ENCODE measurements at regions not wholly inside any gene's neighbourhood (a gene's known extent, or its start where the extent isn't known, plus 50 kb on each side); places are given as distances from the start of the nearest gene placed in this dataset.

DNA sequence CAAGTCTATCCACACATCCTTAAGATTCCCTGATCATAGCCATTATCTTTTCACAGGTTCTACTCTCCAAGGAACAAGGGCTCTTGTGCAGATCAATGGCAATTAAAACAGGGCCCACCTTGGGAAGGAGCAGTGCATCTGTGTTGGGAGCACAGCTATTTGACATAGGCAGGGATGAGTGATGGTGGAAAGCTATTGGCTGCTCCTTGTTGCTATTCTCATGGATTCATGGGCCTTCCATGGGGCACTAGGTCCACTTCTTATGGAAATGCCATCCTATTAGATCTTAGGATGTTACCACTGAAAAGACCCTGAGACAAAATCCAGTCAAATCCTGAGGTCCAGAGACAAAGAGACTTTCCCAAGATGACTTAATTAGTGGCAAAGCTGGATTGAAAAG lies 148.6 kb upstream of the MTNR1B start:
- H3K4me3 ChIP-seq (ENCODE audit: low read depth, low read length) = no peak overlapping the region
- no peak overlapping the region for H2AK5ac ChIP-seq (ENCODE audit: low read length)
- no peak overlapping the region for H4K8ac ChIP-seq (ENCODE audit: low read depth, low read length)
- no peaks in the 10 kb centered on the region for H3K4me1 ChIP-seq (ENCODE audit: control insufficient read depth in 1 of 2, insufficient read depth in 2 of 2, low read length in 2 of 2)
- no peaks in the 10 kb centered on the region for H3K9me3 ChIP-seq (ENCODE audit: insufficient read depth, low read depth, low read length)
- no peaks in the 10 kb centered on the region for H3K27me3 ChIP-seq (ENCODE audit: insufficient read depth, low read length)
- H3K79me1 ChIP-seq (ENCODE audit: low read length) = no peaks in the 10 kb centered on the region
- H4K12ac ChIP-seq (ENCODE audit: low read depth, low read length) = no peak overlapping the region
- no peak overlapping the region for H3K14ac ChIP-seq (ENCODE audit: low read length)
- H2BK5ac ChIP-seq (ENCODE audit: low read depth, low read length, poor library complexity) = no peak overlapping the region
- H3K4ac ChIP-seq (ENCODE audit: low read depth, low read length) = no peak overlapping the region
- H4K91ac ChIP-seq (ENCODE audit: low read depth, low read length) = no peak overlapping the region
- no peak overlapping the region for H2BK120ac ChIP-seq (ENCODE audit: insufficient read depth, low read length, poor library complexity)
- no peak overlapping the region for H3K9ac ChIP-seq (ENCODE audit: low read length)
- H3K36me3 ChIP-seq (ENCODE audit: control insufficient read depth in 1 of 2, insufficient read depth in 2 of 2, low read length in 2 of 2) = no peaks in the 10 kb centered on the region
- no peak overlapping the region for H3K27ac ChIP-seq (ENCODE audit: low read depth, low read length)
- no peak overlapping the region for H2AFZ ChIP-seq (ENCODE audit: insufficient read depth, low read length, poor library complexity)
- no peak for DNase-seq
- no peak overlapping the region for H3K23ac ChIP-seq (ENCODE audit: low read length)
- H2BK12ac ChIP-seq (ENCODE audit: low read length) = no peak overlapping the region
- no peak overlapping the region for H3K4me2 ChIP-seq (ENCODE audit: low read length)
- H3K18ac ChIP-seq (ENCODE audit: low read length) = no peak overlapping the region
- no peaks in the 10 kb centered on the region for H3K79me2 ChIP-seq (ENCODE audit: control insufficient read depth, insufficient read depth, low read length, poor library complexity)

- Histone ChIP-seq H2BK120ac (ENCODE audit: insufficient read depth, low read length, poor library complexity) (no peak overlapping the region), H3K9me3 (ENCODE audit: insufficient read depth, low read depth, low read length) (no peaks in the 10 kb centered on the region), H2AFZ (ENCODE audit: insufficient read depth, low read length, poor library complexity) (no peak overlapping the region), H4K12ac (ENCODE audit: low read depth, low read length) (no peak overlapping the region), H3K23ac (ENCODE audit: low read length) (no peak overlapping the region), H3K18ac (ENCODE audit: low read length) (no peak overlapping the region), H4K8ac (ENCODE audit: low read depth, low read length) (no peak overlapping the region), H3K27me3 (ENCODE audit: insufficient read depth, low read length) (no peaks in the 10 kb centered on the region), H3K4me1 (ENCODE audit: control insufficient read depth in 1 of 2, insufficient read depth in 2 of 2, low read length in 2 of 2) (no peaks in the 10 kb centered on the region), H3K4me3 (ENCODE audit: low read depth, low read length) (no peak overlapping the region), H3K79me2 (ENCODE audit: control insufficient read depth, insufficient read depth, low read length, poor library complexity) (no peaks in the 10 kb centered on the region), H2BK5ac (ENCODE audit: low read depth, low read length, poor library complexity) (no peak overlapping the region), H3K4ac (ENCODE audit: low read depth, low read length) (no peak overlapping the region), H3K27ac (ENCODE audit: low read depth, low read length) (no peak overlapping the region), H4K91ac (ENCODE audit: low read depth, low read length) (no peak overlapping the region), H2AK5ac (ENCODE audit: low read length) (no peak overlapping the region), H3K4me2 (ENCODE audit: low read length) (no peak overlapping the region), H3K79me1 (ENCODE audit: low read length) (no peaks in the 10 kb centered on the region), H2BK12ac (ENCODE audit: low read length) (no peak overlapping the region), H3K14ac (ENCODE audit: low read length) (no peak overlapping the region), H3K9ac (ENCODE audit: low read length) (no peak overlapping the region), H3K36me3 (ENCODE audit: control insufficient read depth in 1 of 2, insufficient read depth in 2 of 2, low read length in 2 of 2) (no peaks in the 10 kb centered on the region)
- WGBS (ENCODE audit: extremely low coverage, insufficient coverage, insufficient read length) = 100% methylated on average over 2 of the region's 3 CpGs
- no peak for DNase-seq
Observed at GRCh38 chr11:92822410-92822809, 147.0 kb upstream of the MTNR1B start.

GRCh38 chr11:92826136-92826535 lies 143.3 kb upstream of the MTNR1B start:
- DNase-seq = no peak
- no peak overlapping the region for H3K9ac ChIP-seq (ENCODE audit: low read length)
- no peaks in the 10 kb centered on the region for H3K27me3 ChIP-seq (ENCODE audit: insufficient read depth, low read length)
- no peak overlapping the region for H3K4ac ChIP-seq (ENCODE audit: low read depth, low read length)
- no peak overlapping the region for H4K12ac ChIP-seq (ENCODE audit: low read depth, low read length)
- H2BK5ac ChIP-seq (ENCODE audit: low read depth, low read length, poor library complexity) = no peak overlapping the region
- H3K79me2 ChIP-seq (ENCODE audit: control insufficient read depth, insufficient read depth, low read length, poor library complexity) = no peaks in the 10 kb centered on the region
- H3K36me3 ChIP-seq (ENCODE audit: control insufficient read depth in 1 of 2, insufficient read depth in 2 of 2, low read length in 2 of 2) = no peaks in the 10 kb centered on the region
- no CpG with 5 or more reads among the region's 1 CpG for WGBS (ENCODE audit: extremely low coverage, insufficient coverage, insufficient read length)
- H3K9me3 ChIP-seq (ENCODE audit: insufficient read depth, low read depth, low read length) = no peaks in the 10 kb centered on the region
- H3K27ac ChIP-seq (ENCODE audit: low read depth, low read length) = no peak overlapping the region
- no peaks in the 10 kb centered on the region for H3K79me1 ChIP-seq (ENCODE audit: low read length)
- no peak overlapping the region for H2BK12ac ChIP-seq (ENCODE audit: low read length)
- peaks cover 5% of the 10 kb centered on the region in 2 experiments for H3K4me1 ChIP-seq (ENCODE audit: control insufficient read depth in 1 of 2, insufficient read depth in 2 of 2, low read length in 2 of 2)
- H4K8ac ChIP-seq (ENCODE audit: low read depth, low read length) = no peak overlapping the region
- no peak overlapping the region for H2AK5ac ChIP-seq (ENCODE audit: low read length)
- H3K4me2 ChIP-seq (ENCODE audit: low read length) = no peak overlapping the region
- no peak overlapping the region for H2AFZ ChIP-seq (ENCODE audit: insufficient read depth, low read length, poor library complexity)
- no peak overlapping the region for H4K91ac ChIP-seq (ENCODE audit: low read depth, low read length)
- H3K4me3 ChIP-seq (ENCODE audit: low read depth, low read length) = no peak overlapping the region
- no peak overlapping the region for H3K18ac ChIP-seq (ENCODE audit: low read length)
- no peak overlapping the region for H3K14ac ChIP-seq (ENCODE audit: low read length)
- H3K23ac ChIP-seq (ENCODE audit: low read length) = no peak overlapping the region
- no peak overlapping the region for H2BK120ac ChIP-seq (ENCODE audit: insufficient read depth, low read length, poor library complexity)

DNA sequence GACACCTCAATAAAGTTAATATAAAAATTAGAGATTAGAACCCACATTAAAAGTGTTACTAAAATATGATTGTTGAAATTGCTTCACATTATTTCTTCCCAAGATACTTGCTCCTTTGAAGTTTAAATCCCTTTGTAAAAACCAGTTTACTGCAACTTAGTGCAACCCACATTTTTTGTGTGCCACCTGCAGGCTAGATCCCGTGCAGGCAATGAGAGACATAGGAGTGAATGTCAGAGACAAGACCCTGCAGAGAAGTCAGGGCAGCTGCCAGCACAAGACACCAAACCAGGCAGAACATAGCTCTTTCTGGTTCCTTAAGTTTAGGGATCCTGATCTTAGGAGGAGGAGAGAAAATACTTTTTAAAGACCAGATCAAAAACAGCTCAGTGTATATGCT lies 142.8 kb upstream of the MTNR1B start:
- H3K18ac ChIP-seq (ENCODE audit: low read length) = no peak overlapping the region
- no peak overlapping the region for H3K23ac ChIP-seq (ENCODE audit: low read length)
- no peak overlapping the region for H4K12ac ChIP-seq (ENCODE audit: low read depth, low read length)
- no peak overlapping the region for H3K27ac ChIP-seq (ENCODE audit: low read depth, low read length)
- no CpG with 5 or more reads among the region's 1 CpG for WGBS (ENCODE audit: extremely low coverage, insufficient coverage, insufficient read length)
- H3K9me3 ChIP-seq (ENCODE audit: insufficient read depth, low read depth, low read length) = no peaks in the 10 kb centered on the region
- no peak overlapping the region for H3K4ac ChIP-seq (ENCODE audit: low read depth, low read length)
- peaks cover 5% of the 10 kb centered on the region in 2 experiments for H3K4me1 ChIP-seq (ENCODE audit: control insufficient read depth in 1 of 2, insufficient read depth in 2 of 2, low read length in 2 of 2)
- no peak overlapping the region for H3K4me2 ChIP-seq (ENCODE audit: low read length)
- H2BK5ac ChIP-seq (ENCODE audit: low read depth, low read length, poor library complexity) = no peak overlapping the region
- no peak overlapping the region for H3K14ac ChIP-seq (ENCODE audit: low read length)
- H3K79me1 ChIP-seq (ENCODE audit: low read length) = no peaks in the 10 kb centered on the region
- no peak for DNase-seq
- no peaks in the 10 kb centered on the region for H3K36me3 ChIP-seq (ENCODE audit: control insufficient read depth in 1 of 2, insufficient read depth in 2 of 2, low read length in 2 of 2)
- H2AFZ ChIP-seq (ENCODE audit: insufficient read depth, low read length, poor library complexity) = no peak overlapping the region
- H3K4me3 ChIP-seq (ENCODE audit: low read depth, low read length) = no peak overlapping the region
- H2AK5ac ChIP-seq (ENCODE audit: low read length) = no peak overlapping the region
- H3K27me3 ChIP-seq (ENCODE audit: insufficient read depth, low read length) = no peaks in the 10 kb centered on the region
- no peak overlapping the region for H2BK12ac ChIP-seq (ENCODE audit: low read length)
- H3K79me2 ChIP-seq (ENCODE audit: control insufficient read depth, insufficient read depth, low read length, poor library complexity) = no peaks in the 10 kb centered on the region
- no peak overlapping the region for H4K8ac ChIP-seq (ENCODE audit: low read depth, low read length)
- H4K91ac ChIP-seq (ENCODE audit: low read depth, low read length) = no peak overlapping the region
- no peak overlapping the region for H2BK120ac ChIP-seq (ENCODE audit: insufficient read depth, low read length, poor library complexity)
- no peak overlapping the region for H3K9ac ChIP-seq (ENCODE audit: low read length)

Data from trophoblast cell (in vitro differentiated cells and primary cell).